IMR-90 (cell line): ENCODE measurements at regions not wholly inside any gene's neighbourhood (a gene's known extent, or its start where the extent isn't known, plus 50 kb on each side); places are given as distances from the start of the nearest gene placed in this dataset.

ENCODE experiments used
- ATAC-seq: fragments of 200-7000 bp; cut with Tn5 transposase; 2 replicates; pipeline ENCODE4 v1.9.1; 2020; ENCODE audit warnings: low read depth, mild to moderate bottlenecking, moderate library complexity
- BruUV-seq: library from RNA; stranded (reverse); fragments of 400-500 nt; replicated peaks from 2 replicates; lab custom pipeline; 2021; lab: Mats Ljungman, UMichigan
- CTCF ChIA-PET: fragments of 300-600 bp; formaldehyde crosslinking; extraction: SDS; loops from one replicate; lab custom pipeline; 2021; ENCODE audit warnings: antibody characterized with exemption; lab: Yijun Ruan, JAX
- POLR2A ChIA-PET: fragments of 300-600 bp; sonication (Branson Sonifier 250); formaldehyde crosslinking; loops from one replicate; lab custom pipeline; 2022; ENCODE audit warnings: antibody characterized with exemption; ENCODE audit not compliant: unreplicated experiment; lab: Charles Lee
- DNase-seq: peaks from one replicate; pipeline ENCODE4 v3.0.0; 2013
- H2AFZ ChIP-seq: replicated peaks from 2 replicates; pipeline ENCODE3; 2013; ENCODE audit warnings: low read length, mild to moderate bottlenecking; ENCODE audit not compliant: poor library complexity
- H2AK5ac ChIP-seq: 2 replicates; pipeline ENCODE4 v1.6.1; 2013; ENCODE audit warnings: low read depth, low read length, inconsistent platforms
- H2AK9ac ChIP-seq: replicated peaks from 2 replicates; pipeline ENCODE3; 2013; ENCODE audit warnings: mild to moderate bottlenecking, low read depth, low read length, moderate library complexity; ENCODE audit not compliant: poor library complexity
- H2BK120ac ChIP-seq: 2 replicates; pipeline ENCODE4 v1.6.1; 2013; ENCODE audit warnings: low read depth, low read length, inconsistent platforms
- H2BK15ac ChIP-seq: 3 replicates; pipeline ENCODE4 v1.6.1; 2013; ENCODE audit warnings: low read depth, low read length, inconsistent platforms
- H2BK20ac ChIP-seq: 2 replicates; pipeline ENCODE4 v1.6.1; 2013; ENCODE audit warnings: low read depth, mild to moderate bottlenecking, inconsistent platforms, low read length, moderate library complexity
- H2BK5ac ChIP-seq: 2 replicates; pipeline ENCODE4 v1.6.1; 2013; ENCODE audit warnings: mild to moderate bottlenecking, low read depth, low read length, inconsistent platforms; ENCODE audit not compliant: poor library complexity, severe bottlenecking
- H3K14ac ChIP-seq: replicated peaks from 2 replicates; pipeline ENCODE4 v1.6.1; 2013; ENCODE audit warnings: low read depth, low read length, inconsistent platforms
- H3K18ac ChIP-seq: 2 replicates; pipeline ENCODE4 v1.6.1; 2013; ENCODE audit warnings: low read depth, low read length, control low read depth
- H3K23ac ChIP-seq: 2 replicates; pipeline ENCODE4 v1.6.1; 2013; ENCODE audit warnings: low read depth, low read length, inconsistent platforms
- H3K27ac ChIP-seq: 2 replicates; pipeline ENCODE4 v1.5.1; 2013; ENCODE audit warnings: mild to moderate bottlenecking, control low read depth, low read length; ENCODE audit not compliant: insufficient read depth
- H3K27me3 ChIP-seq: 2 replicates; pipeline ENCODE4 v1.6.1; 2013; ENCODE audit warnings: low read length; ENCODE audit not compliant: control insufficient read depth, insufficient read depth
- H3K36me3 ChIP-seq: 2 replicates; pipeline ENCODE4 v1.6.1; 2013; ENCODE audit warnings: low read length, mixed read lengths; ENCODE audit not compliant: control insufficient read depth, insufficient read depth
- H3K4ac ChIP-seq: 2 replicates; pipeline ENCODE4 v1.6.1; 2013; ENCODE audit warnings: low read depth, low read length, inconsistent platforms
- H3K4me1 ChIP-seq: 2 replicates; pipeline ENCODE4 v1.6.1; 2013; ENCODE audit warnings: low read length, mixed read lengths; ENCODE audit not compliant: control insufficient read depth, insufficient read depth
- H3K4me2 ChIP-seq: 2 replicates; pipeline ENCODE4 v1.6.1; 2013; ENCODE audit warnings: low read depth, mild to moderate bottlenecking, control low read depth, low read length, moderate library complexity
- H3K4me3 ChIP-seq: 2 replicates; pipeline ENCODE4 v1.5.1; 2013; ENCODE audit warnings: low read depth, mild to moderate bottlenecking, control low read depth, low read length, moderate library complexity; ENCODE audit not compliant: insufficient read depth
- H3K56ac ChIP-seq: 2 replicates; pipeline ENCODE4 v1.6.1; 2013; ENCODE audit warnings: low read length, inconsistent platforms; ENCODE audit not compliant: insufficient read depth; ENCODE audit errors: extremely low read depth
- H3K79me1 ChIP-seq, 2 experiments: 2 replicates each; pipeline ENCODE4 v1.6.1; 2013; ENCODE audit warnings: low read length in 2 of 2, inconsistent platforms in 1 of 2, low read depth in 1 of 2
- H3K9ac ChIP-seq: 2 replicates; pipeline ENCODE4 v1.6.1; 2013; ENCODE audit warnings: low read depth, low read length, control low read depth
- H3K9me1 ChIP-seq: 2 replicates; pipeline ENCODE4 v1.6.1; 2013; ENCODE audit warnings: low read length, inconsistent platforms; ENCODE audit not compliant: insufficient read depth
- H3K9me3 ChIP-seq: 2 replicates; pipeline ENCODE4 v1.6.1; 2013; ENCODE audit warnings: low read length; ENCODE audit not compliant: control insufficient read depth, insufficient read depth
- H4K20me1 ChIP-seq: 2 replicates; pipeline ENCODE4 v1.6.1; 2013; ENCODE audit warnings: low read length, inconsistent platforms; ENCODE audit not compliant: insufficient read depth
- H4K5ac ChIP-seq: 2 replicates; pipeline ENCODE4 v1.6.1; 2013; ENCODE audit warnings: mild to moderate bottlenecking, low read depth, low read length, control low read depth
- H4K8ac ChIP-seq, 2 experiments: 2 replicates each; pipeline ENCODE4 v1.6.1; 2013; ENCODE audit warnings: low read depth in 2 of 2, low read length in 2 of 2, control low read depth in 1 of 2, inconsistent platforms in 1 of 2
- H4K91ac ChIP-seq: 2 replicates; pipeline ENCODE4 v1.6.1; 2013; ENCODE audit warnings: low read depth, low read length, inconsistent platforms; ENCODE audit not compliant: insufficient read depth
- BHLHE40 ChIP-seq: fragments of 150-350 bp; IDR thresholded peaks from 2 replicates; pipeline ENCODE4 v1.6.1; 2016; ENCODE audit warnings: mild to moderate bottlenecking, low read depth, low read length
- CEBPB ChIP-seq: IDR thresholded peaks from 2 replicates; pipeline ENCODE4 v1.6.1; 2012; ENCODE audit warnings: low read depth, low read length, improper control_type of control experiment
- CHD1 ChIP-seq: IDR thresholded peaks from 2 replicates; pipeline ENCODE4 v1.6.1; 2012; ENCODE audit warnings: low read depth, low read length, improper control_type of control experiment
- CTCF ChIP-seq: conservative IDR thresholded peaks from 2 replicates; pipeline ENCODE4 v1.5.1; 2012; ENCODE audit warnings: mild to moderate bottlenecking, low read depth, low read length, improper control_type of control experiment
- ELK1 ChIP-seq: fragments of 150-350 bp; IDR thresholded peaks from 2 replicates; pipeline ENCODE4 v1.6.1; 2016; ENCODE audit warnings: low read depth, mild to moderate bottlenecking, low read length, moderate library complexity, borderline replicate concordance
- FOS ChIP-seq: fragments of 150-350 bp; IDR thresholded peaks from 2 replicates; pipeline ENCODE4 v1.6.1; 2016; ENCODE audit warnings: low read depth, low read length
- MAFK ChIP-seq: IDR thresholded peaks from 2 replicates; pipeline ENCODE4 v1.6.1; 2012; ENCODE audit warnings: low read depth, low read length, improper control_type of control experiment
- MAZ ChIP-seq: IDR thresholded peaks from 2 replicates; pipeline ENCODE4 v1.6.1; 2012; ENCODE audit warnings: low read depth, mild to moderate bottlenecking, low read length, improper control_type of control experiment, moderate library complexity, borderline replicate concordance
- MXI1 ChIP-seq: IDR thresholded peaks from 2 replicates; pipeline ENCODE4 v1.6.1; 2012; ENCODE audit warnings: low read depth, mild to moderate bottlenecking, low read length, moderate library complexity, borderline replicate concordance
- NFE2L2 ChIP-seq: fragments of 150-350 bp; IDR thresholded peaks from 2 replicates; pipeline ENCODE4 v1.6.1; 2016; ENCODE audit warnings: low read depth, mild to moderate bottlenecking, low read length
- POLR2A ChIP-seq: IDR thresholded peaks from 2 replicates; pipeline ENCODE4 v1.6.1; 2012; ENCODE audit warnings: mild to moderate bottlenecking, low read depth, low read length
- RAD21 ChIP-seq: IDR thresholded peaks from 2 replicates; pipeline ENCODE4 v1.6.1; 2012; ENCODE audit warnings: low read length, improper control_type of control experiment
- RCOR1 ChIP-seq: IDR thresholded peaks from 2 replicates; pipeline ENCODE4 v1.6.1; 2012; ENCODE audit warnings: mild to moderate bottlenecking, low read length, improper control_type of control experiment; ENCODE audit not compliant: insufficient replicate concordance
- RFX5 ChIP-seq: IDR thresholded peaks from 2 replicates; pipeline ENCODE4 v1.8.0; 2012; ENCODE audit warnings: low read depth, mild to moderate bottlenecking, low read length, moderate library complexity
- SMC3 ChIP-seq: fragments of 150-350 bp; IDR thresholded peaks from 2 replicates; pipeline ENCODE4 v1.6.1; 2016; ENCODE audit warnings: low read depth, mild to moderate bottlenecking, antibody characterized with exemption, low read length, moderate library complexity
- USF2 ChIP-seq: fragments of 150-350 bp; IDR thresholded peaks from 2 replicates; pipeline ENCODE4 v1.6.1; 2017; ENCODE audit warnings: mild to moderate bottlenecking, antibody characterized with exemption, low read length, low read depth
- dilution Hi-C: fragments of 300-500 bp; cut with HindIII; formaldehyde crosslinking; loops from one replicate; pipeline ENCODE4 v1.14.3; 2018; ENCODE audit warnings: low sequenced_read_pairs; ENCODE audit not compliant: unreplicated experiment
- in situ Hi-C: fragments of 300-500 bp; cut with MboI; formaldehyde crosslinking; loops from 3 replicates; pipeline ENCODE4 v1.14.3; 2019; ENCODE audit warnings: low sequenced_read_pairs, inconsistent platforms, mixed read lengths
- intact Hi-C: fragments of 100-400 bp; cut with micrococcal nuclease; formaldehyde crosslinking; loops from 2 replicates; pipeline ENCODE4 v1.10.0; 2022

GRCh38 chr1:38440402-38440801 lies 393.8 kb upstream of the POU3F1 start:
- Histone ChIP-seq H4K8ac (no peak overlapping the region), H3K9ac (no peak overlapping the region), H2BK15ac (no peak overlapping the region), H2BK120ac (no peak overlapping the region), H3K4me3 (no peak overlapping the region), H4K91ac (no peak overlapping the region), H3K9me1 (no peaks in the 10 kb centered on the region), H4K20me1 (no peaks in the 10 kb centered on the region), H3K23ac (no peak overlapping the region), H2BK20ac (no peak overlapping the region), H3K9me3 (no peaks in the 10 kb centered on the region), H3K4me2 (no peak overlapping the region), H3K4ac (no peak overlapping the region), H3K4me1 (no peaks in the 10 kb centered on the region), H2BK5ac (no peak overlapping the region), H2AK5ac (no peak overlapping the region), H3K36me3 (no peaks in the 10 kb centered on the region), H4K5ac (no peak overlapping the region), H2AK9ac (no peak overlapping the region), H2AFZ (no peak overlapping the region), H3K14ac (no peak overlapping the region), H3K27ac (no peak overlapping the region), H3K79me1 (no peaks in the 10 kb centered on the region), H3K18ac (no peak overlapping the region), H3K27me3 (no peaks in the 10 kb centered on the region), H3K56ac (no peak overlapping the region)
- in situ Hi-C loops: no loop called here
- intact Hi-C loops: no loop called here
- no peak for TF ChIP-seq POLR2A
- no peak for TF ChIP-seq MAFK
- TF ChIP-seq ELK1: no peak
- no peak for TF ChIP-seq MXI1
- no peak for TF ChIP-seq BHLHE40
- TF ChIP-seq USF2: no peak
- TF ChIP-seq RCOR1: no peak
- TF ChIP-seq CHD1: no peak
- no peak for TF ChIP-seq CEBPB
- no peak for TF ChIP-seq RAD21
- no peak for TF ChIP-seq CTCF
- TF ChIP-seq SMC3: no peak
- TF ChIP-seq NFE2L2: no peak
- TF ChIP-seq FOS: no peak
- TF ChIP-seq RFX5: no peak
- TF ChIP-seq MAZ: no peak
- dilution Hi-C loops: no loop called here
- CTCF ChIA-PET: interaction anchor here (0.6 kb wide), 1 partner anchor 338 kb away, joined by 5 read pairs; no protein-coding TSS in a partner anchor
- POLR2A ChIA-PET: no interaction called here
- DNase-seq (no peak), ATAC-seq (no peak)
- BruUV-seq: no TSS peak
